ENCODE measurements at regions not wholly inside any gene's neighbourhood (a gene's known extent, or its start where the extent isn't known, plus 50 kb on each side); places are given as distances from the start of the nearest gene placed in this dataset.

DNA sequence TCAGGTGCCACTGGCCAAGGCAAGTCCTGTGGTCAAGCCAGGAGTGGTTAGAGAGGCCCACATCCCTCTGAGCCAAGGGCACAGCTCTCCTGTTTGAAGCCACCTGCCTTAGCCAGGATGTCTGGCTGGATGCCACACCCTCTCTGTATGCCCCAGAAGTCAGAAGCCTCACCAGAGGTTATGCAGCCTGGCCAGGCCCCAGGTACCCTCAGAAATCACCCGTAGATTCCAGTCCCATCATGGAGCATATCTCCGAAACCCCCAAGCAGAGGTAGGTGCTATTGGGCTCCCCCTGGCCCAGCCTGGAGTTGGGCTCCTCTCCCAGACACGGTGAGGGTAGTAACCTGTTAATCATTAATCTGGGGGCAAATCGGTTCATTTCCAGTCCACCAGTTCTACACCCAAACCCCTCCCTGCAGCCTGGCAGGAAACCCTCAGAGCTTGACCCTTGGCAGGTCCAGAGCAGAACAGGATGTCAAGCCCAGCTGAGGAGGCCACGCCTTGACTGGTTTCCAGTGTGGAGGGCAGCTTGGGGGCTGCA, 60.6 kb upstream of the TMEM97 start:
- no peak overlapping the region for H3K4me2 ChIP-seq (ENCODE audit: control insufficient read depth, insufficient read depth)
- no peak overlapping the region for H2AFZ ChIP-seq (ENCODE audit: control insufficient read depth, low read depth, low read length)
- ChIA-PET POLR2A (interaction anchor here (0.7 kb wide), 1 partner anchor 16 kb away, joined by 3 read pairs; no protein-coding TSS in a partner anchor), CTCF (interaction anchor here (1.0 to 1.2 kb wide), 2 partner anchors 14 to 61 kb away, joined by 3 read pairs; no protein-coding TSS in a partner anchor), RAD21 (ENCODE audit: unreplicated experiment) (interaction anchor here (1.0 kb wide), 1 partner anchor 453 kb away, joined by 3 read pairs; no protein-coding TSS in a partner anchor), SMC1A (ENCODE audit: uncharacterized antibody, unreplicated experiment) (interaction anchor here (1.6 kb wide), 1 partner anchor 37 kb away, joined by 3 read pairs; no protein-coding TSS in a partner anchor)
- in situ Hi-C loops (cut with MboI) (no loop called here), intact Hi-C loops (cut with micrococcal nuclease; ENCODE audit: unreplicated experiment) (no loop called here)
- 17% methylated on average over 5 of the region's 5 CpGs for WGBS (ENCODE audit: insufficient coverage, insufficient replicate concordance, low lambda C conversion rate, missing lambda C conversion rate)
- H3K4me1 ChIP-seq (ENCODE audit: control insufficient read depth, insufficient read depth, low read length), result no peaks in the 10 kb centered on the region
- H3K4me3 ChIP-seq, result no peak overlapping the region
- H3K27me3 ChIP-seq (replicated peaks in 1 of 2; ENCODE audit: control insufficient read depth in 2 of 2, insufficient read depth in 2 of 2, low read length in 1 of 2), result no peaks in the 10 kb centered on the region
- no peaks in the 10 kb centered on the region for H3K79me2 ChIP-seq (ENCODE audit: control insufficient read depth, insufficient read depth, low read length)
- TF ChIP-seq CEBPB (IDR thresholded peaks at IDR 0.05; ENCODE audit: borderline replicate concordance in 1 of 2, low read depth in 2 of 2, low read length in 2 of 2) (no peak), SP1 (IDR thresholded peaks at IDR 0.05; ENCODE audit: low read depth, low read length) (no peak), KDM1A (IDR thresholded peaks at IDR 0.05; ENCODE audit: borderline replicate concordance) (no peak), TARDBP (IDR thresholded peaks at IDR 0.05; ENCODE audit: borderline replicate concordance) (no peak), RAD51 (IDR thresholded peaks at IDR 0.05) (no peak), RELB (IDR thresholded peaks at IDR 0.05; ENCODE audit: low read depth) (no peak), JUND (IDR thresholded peaks at IDR 0.05; ENCODE audit: low read depth, low read length) (no peak), TCF3 (IDR thresholded peaks at IDR 0.05; ENCODE audit: borderline replicate concordance, insufficient read depth, low read depth, low read length) (no peak), CREB1 (IDR thresholded peaks at IDR 0.05; ENCODE audit: low read depth) (no peak), BHLHE40 (IDR thresholded peaks at IDR 0.05; ENCODE audit: borderline replicate concordance in 1 of 2, low read depth in 2 of 2, low read length in 1 of 2) (no peak), MYC (IDR thresholded peaks at IDR 0.05; ENCODE audit: insufficient read depth, insufficient read length, insufficient replicate concordance, low read length, severe bottlenecking) (no peak), ETV6 (conservative IDR thresholded peaks at IDR 0.05 in 1 of 2, IDR thresholded peaks at IDR 0.05 in 1 of 2; ENCODE audit: borderline replicate concordance in 1 of 2, low read depth in 1 of 2) (no peak)
- TF ChIP-seq, protein P1, sequence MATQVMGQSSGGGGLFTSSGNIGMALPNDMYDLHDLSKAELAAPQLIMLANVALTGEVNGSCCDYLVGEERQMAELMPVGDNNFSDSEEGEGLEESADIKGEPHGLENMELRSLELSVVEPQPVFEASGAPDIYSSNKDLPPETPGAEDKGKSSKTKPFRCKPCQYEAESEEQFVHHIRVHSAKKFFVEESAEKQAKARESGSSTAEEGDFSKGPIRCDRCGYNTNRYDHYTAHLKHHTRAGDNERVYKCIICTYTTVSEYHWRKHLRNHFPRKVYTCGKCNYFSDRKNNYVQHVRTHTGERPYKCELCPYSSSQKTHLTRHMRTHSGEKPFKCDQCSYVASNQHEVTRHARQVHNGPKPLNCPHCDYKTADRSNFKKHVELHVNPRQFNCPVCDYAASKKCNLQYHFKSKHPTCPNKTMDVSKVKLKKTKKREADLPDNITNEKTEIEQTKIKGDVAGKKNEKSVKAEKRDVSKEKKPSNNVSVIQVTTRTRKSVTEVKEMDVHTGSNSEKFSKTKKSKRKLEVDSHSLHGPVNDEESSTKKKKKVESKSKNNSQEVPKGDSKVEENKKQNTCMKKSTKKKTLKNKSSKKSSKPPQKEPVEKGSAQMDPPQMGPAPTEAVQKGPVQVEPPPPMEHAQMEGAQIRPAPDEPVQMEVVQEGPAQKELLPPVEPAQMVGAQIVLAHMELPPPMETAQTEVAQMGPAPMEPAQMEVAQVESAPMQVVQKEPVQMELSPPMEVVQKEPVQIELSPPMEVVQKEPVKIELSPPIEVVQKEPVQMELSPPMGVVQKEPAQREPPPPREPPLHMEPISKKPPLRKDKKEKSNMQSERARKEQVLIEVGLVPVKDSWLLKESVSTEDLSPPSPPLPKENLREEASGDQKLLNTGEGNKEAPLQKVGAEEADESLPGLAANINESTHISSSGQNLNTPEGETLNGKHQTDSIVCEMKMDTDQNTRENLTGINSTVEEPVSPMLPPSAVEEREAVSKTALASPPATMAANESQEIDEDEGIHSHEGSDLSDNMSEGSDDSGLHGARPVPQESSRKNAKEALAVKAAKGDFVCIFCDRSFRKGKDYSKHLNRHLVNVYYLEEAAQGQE (IDR thresholded peaks at IDR 0.05; ENCODE audit: low read depth, low read length), result no peak
- no peaks in the 10 kb centered on the region for H4K20me1 ChIP-seq (ENCODE audit: control insufficient read depth, insufficient read depth)
- BruUV-seq (replicated peaks), result no TSS peak
- no peak overlapping the region for H3K9ac ChIP-seq (ENCODE audit: control insufficient read depth, insufficient read depth, low read length)
- H3K9me3 ChIP-seq (replicated peaks; ENCODE audit: control insufficient read depth, insufficient read depth, low read length), result peaks cover 6% of the 10 kb centered on the region; the same call in 2 of the 3 replicates
- no peak overlapping the region for H3K27ac ChIP-seq (ENCODE audit: control insufficient read depth, insufficient read depth)
- DNase-seq (ENCODE audit: low read depth, low spot score), result no peak
- H3K36me3 ChIP-seq (ENCODE audit: control insufficient read depth in 2 of 2, insufficient read depth in 2 of 2, low read length in 1 of 2), result no peaks in the 10 kb centered on the region
- no peak for ATAC-seq
- no peak for FAIRE-seq
